OCI-LY7 (cell line): ENCODE measurements at regions not wholly inside any gene's neighbourhood (a gene's known extent, or its start where the extent isn't known, plus 50 kb on each side); places are given as distances from the start of the nearest gene placed in this dataset.

Experiments
- EZH2phosphoT487 ChIP-seq: fragments of 200-600 bp; sonication (generic); IDR thresholded peaks from 2 replicates; pipeline ENCODE4 v1.6.1; 2018; ENCODE audit warnings: low read depth, borderline replicate concordance, mild to moderate bottlenecking, mixed run types, antibody characterized with exemption, low read length, moderate library complexity, mixed read lengths
- TF ChIP-seq, protein P1 (sequence below): fragments of 200-600 bp; sonication (generic); conservative IDR thresholded peaks from 2 replicates; pipeline ENCODE4 v1.5.1; 2014; ENCODE audit warnings: mild to moderate bottlenecking, antibody characterized with exemption, low read length, moderate library complexity, mixed read lengths

DNA sequence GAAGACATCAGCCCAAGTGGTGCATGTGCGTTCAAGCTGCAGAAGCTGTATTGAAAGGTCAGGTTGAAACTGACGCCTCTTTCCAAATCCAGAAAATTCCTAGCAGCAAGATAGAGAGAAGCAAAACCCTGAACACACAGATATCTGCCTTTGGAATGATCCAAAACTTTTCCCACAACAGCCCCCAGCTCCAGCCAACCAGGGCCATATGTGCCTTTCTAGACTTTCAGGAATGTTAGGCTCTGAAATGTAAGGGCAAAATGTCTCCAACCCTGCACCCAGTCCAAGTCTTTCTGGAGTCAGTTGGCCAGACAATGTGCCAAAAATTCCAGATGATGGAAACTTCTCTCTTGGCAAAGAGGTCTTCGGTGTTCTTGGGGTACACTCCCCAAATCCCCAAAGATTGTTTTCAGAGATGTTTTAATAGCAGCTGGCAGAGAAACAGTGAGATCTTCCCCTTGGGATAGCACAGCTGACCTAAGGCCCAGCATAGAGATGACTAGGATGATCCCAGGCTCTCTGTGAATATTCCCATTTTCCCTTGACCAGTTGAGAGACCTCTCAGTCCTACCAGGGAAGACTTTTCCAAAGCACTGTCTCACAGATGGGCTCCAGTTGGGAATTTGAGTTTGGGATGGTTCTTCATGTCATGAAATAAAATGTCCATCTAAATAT is 440.4 kb upstream of the CD180 start:
- TF ChIP-seq, protein P1, sequence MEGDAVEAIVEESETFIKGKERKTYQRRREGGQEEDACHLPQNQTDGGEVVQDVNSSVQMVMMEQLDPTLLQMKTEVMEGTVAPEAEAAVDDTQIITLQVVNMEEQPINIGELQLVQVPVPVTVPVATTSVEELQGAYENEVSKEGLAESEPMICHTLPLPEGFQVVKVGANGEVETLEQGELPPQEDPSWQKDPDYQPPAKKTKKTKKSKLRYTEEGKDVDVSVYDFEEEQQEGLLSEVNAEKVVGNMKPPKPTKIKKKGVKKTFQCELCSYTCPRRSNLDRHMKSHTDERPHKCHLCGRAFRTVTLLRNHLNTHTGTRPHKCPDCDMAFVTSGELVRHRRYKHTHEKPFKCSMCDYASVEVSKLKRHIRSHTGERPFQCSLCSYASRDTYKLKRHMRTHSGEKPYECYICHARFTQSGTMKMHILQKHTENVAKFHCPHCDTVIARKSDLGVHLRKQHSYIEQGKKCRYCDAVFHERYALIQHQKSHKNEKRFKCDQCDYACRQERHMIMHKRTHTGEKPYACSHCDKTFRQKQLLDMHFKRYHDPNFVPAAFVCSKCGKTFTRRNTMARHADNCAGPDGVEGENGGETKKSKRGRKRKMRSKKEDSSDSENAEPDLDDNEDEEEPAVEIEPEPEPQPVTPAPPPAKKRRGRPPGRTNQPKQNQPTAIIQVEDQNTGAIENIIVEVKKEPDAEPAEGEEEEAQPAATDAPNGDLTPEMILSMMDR: no peak
- no peak for TF ChIP-seq EZH2phosphoT487
